Esophagus mucosa (tissue), 1 donor: ENCODE measurements at regions not wholly inside any gene's neighbourhood (a gene's known extent, or its start where the extent isn't known, plus 50 kb on each side); places are given as distances from the start of the nearest gene placed in this dataset.

Experiments used
- ATAC-seq: fragments of 200-7000 bp; cut with Tn5 transposase; one replicate; pipeline ENCODE4 v1.9.1; 2020
- donor health status: DM: yes; HTN: yes; CAD: no.

DNA sequence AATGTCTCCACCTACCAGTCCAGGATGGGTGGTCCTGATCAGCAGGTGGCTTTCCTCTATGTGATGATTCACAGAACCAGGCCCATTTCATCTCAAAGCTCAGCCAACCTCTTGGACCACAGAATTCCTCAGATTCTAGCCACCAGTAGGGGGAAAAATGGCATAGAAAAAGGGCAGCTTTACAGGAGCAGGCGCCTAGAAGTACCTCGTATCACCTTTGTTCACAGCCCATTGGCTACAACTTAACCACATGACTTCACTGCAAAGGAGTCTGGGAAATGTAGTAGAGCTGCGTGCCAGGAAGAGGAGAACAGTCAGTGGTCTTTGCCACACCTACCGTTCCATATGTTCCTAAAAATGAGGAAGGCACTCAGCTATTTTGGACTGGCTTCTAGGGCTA lies 62.8 kb upstream of the DTNA start:
- no peak for ATAC-seq

DNA sequence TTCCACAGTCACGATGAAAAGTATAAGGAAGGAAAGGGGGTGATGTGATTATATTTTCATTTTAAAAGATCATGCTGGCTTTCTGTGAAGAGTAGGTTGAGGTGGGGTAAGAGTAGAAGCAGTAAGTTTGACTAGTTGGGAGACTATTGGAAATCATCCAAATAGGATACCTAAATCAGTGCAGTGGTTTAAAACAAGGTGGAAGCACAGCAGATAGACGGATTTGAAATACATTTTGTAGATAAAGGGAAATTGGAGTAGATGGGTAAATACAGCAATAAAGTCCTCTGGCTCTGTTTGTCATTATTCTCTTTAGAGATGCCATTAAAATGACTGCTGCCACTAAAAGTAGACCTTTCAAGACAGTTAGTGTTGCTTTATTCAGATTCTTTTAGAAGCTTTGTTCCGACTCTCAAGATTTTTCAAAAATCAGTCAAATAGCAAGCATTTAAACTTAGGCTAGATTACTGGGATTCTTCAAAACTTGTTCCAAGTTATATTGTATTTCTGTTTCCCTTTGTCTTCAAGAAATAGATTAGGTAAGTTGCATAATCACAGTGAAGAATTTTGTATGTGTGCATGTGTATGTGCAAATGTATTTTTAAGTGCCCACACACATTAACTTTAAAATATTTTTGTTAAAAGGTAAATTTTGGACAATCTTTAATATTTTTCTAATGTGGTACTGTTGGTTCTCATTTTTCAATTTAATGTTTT lies 61.7 kb upstream of the DTNA start:
- ATAC-seq = no peak

DNA sequence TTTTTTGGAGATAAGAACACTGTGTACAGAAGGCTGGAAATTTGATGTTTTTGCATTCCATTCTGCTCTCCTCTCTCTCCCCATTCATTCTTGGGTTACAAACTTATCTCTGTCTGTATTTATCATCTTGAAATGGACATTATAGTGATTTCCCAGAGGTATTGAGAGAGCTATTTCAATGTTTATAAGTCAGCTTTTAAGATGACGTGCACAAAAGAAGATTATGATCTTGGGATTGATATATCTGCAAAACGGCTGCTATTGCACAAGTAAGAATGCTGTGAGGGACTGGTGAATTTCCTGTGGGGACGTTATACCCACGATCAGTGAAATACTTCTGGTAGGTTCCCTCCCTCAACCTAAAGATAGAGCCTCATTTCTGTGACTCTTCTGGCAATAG lies 61.0 kb upstream of the DTNA start:
- no peak for ATAC-seq

DNA sequence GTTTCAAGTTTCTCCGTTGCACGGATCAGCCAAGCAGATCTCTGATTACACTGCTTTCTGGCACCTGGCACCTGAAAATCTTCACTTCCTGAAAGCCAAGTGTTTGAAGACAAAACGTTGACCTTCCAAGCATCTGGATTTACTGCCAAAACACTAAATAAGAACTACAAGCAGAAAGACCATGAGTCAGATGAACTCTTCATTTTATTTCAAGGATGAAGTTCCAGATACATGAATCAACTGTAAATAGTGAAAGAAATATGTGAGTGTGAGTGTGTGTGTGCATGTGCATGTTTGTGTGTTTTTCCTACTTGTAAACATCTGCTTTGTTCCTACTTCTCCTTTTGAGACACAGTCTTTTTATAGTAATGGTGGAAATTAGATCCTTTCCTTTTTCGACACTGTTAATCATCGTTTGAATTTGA lies 60.0 kb upstream of the DTNA start:
- ATAC-seq = no peak

DNA sequence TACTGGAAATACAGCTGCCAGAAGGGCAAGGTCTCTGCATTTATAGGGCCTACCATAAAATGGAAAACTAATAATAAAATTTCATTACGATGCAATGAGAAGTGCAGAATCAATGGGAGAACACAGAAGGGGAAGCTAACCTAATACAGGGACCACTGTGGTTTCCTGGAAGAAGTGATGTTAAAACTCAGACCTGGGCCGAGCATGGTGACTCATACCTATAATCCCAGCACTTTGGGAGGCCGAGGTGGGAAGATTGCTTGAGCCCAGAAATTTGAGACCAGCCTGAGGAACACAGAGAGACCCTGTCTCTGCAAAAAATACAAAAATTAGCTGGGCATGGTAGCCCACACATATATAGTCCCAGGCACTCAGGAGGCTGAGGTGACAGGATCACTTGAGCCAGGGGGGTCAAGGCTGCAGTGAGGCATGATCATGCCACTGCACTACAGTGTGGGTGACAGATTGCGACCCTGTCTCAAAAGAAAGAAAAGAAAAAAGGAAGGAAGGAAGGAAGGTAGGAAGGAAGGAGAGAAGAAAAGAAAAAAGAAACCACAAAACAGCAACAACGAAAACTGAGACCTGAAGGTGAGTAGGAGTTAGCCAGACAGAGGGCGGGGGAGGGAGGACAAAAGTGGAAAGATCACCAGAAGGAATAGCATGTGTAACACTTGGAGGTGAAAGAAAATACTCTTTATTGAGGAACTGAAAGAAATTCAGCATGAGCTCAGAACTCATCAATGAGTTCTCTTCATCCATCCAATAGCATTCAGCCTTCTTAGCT lies 58.3 kb upstream of the DTNA start:
- ATAC-seq = no peak

DNA sequence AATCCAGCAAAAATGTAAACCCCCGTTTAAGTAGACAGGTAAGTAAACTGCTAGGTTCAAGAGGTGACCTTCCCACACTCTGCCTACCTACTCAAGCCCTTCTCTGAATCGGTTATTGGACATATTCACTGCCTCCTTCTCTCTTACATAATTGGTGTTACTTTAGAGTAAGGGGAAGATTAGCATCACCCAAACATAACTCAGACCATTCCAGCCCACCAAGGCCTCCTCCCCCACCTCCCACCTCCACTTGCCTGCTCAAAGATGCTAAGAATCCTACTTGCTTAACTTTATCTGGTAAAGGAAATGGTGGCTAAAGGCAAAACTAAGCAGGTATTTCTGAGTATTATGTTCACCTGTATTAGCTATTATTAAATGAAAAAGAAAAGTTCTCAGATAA lies 55.0 kb upstream of the DTNA start:
- ATAC-seq = no peak

DNA sequence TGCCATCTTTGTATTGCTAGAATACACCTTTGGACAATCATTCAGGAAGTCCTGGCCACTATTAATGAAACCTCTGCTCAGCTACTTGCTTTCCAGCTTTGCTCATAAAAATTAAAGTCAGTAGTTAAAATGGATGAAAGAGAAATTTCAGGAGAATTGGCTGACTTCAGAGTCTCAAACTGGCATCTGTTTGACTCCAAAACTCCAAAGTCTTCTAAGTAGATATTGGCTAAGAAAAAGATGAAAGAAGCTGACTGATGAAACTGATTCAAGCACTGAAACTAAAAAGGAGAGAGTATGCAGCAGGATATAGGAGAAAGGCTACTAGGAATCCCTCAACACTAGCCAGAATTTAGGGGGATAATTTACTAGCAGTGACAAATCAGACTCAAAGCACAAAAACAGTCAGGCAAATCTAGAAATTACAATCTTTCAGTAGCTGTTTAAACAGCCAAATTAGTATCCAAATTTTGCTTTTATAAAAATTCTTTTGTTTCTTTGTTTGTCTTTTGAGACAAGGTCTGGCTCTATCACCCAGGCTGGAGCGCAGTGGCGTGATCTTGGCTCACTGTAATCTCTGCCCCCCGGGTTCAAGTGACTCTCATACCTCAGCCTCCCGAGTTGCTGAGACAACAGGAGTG lies 52.1 kb upstream of the DTNA start:
- ATAC-seq = no peak

DNA sequence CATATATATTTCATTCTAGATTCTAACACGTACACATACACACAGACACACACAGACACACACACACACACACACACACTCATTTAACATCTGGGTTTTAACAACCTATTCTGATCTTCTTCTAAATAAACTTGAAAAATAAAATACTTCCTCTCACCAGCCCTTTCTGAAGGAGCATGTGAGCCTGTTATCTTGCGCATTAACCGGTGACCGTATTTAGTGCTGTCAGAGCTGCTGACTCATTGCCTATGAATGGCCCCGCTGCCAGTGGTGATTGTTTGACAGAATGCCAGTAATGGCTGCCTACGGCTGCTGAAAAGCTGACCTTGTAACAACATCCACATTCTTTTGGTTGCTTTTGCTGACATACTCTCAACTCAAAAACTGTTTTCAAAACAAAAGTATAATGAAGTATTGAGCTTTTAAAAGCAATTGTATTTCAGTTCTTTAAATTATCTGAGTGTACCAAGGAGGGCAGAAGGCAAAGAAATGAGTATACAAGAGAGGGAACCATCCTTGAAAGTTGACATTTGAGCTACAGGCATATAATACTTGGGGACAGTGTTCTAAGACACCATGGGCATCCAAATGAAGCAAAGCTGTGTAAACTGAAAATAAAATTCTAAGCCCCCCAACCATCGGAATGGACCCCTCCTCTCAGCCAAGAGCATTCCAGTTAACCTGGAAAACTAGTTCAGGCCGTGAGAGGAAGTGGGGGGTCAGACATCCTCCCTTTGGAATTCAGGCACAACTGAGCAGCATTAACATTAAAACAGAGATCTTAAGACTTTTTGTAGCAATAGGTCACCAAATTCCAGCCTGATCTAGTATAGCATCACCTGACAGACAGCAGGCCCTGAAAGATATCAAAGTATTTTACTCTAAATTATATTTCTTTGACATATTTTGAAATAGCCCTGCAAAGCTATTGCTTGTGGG lies 50.2 kb upstream of the DTNA start:
- ATAC-seq = peak; percentile 59
